NOMO-1 treated with DMSO at 0.1 percent for 48 hours (cell line): ENCODE measurements at regions not wholly inside any gene's neighbourhood (a gene's known extent, or its start where the extent isn't known, plus 50 kb on each side); places are given as distances from the start of the nearest gene placed in this dataset.

Source experiments
- DNase-seq: peaks from one replicate; lab custom pipeline; 2025; ENCODE audit not compliant: unreplicated experiment; lab: John Stamatoyannopoulos, UW

- no peak for DNase-seq
These were observed 316.6 kb upstream of the MEX3C start for GRCh38 chr18:51514128-51514527.

GRCh38 chr18:51516478-51517038 lies 319.1 kb upstream of the MEX3C start:
- DNase-seq: no peak

- DNase-seq: no peak
These were observed 322.1 kb upstream of the MEX3C start for GRCh38 chr18:51519571-51519970.

DNA sequence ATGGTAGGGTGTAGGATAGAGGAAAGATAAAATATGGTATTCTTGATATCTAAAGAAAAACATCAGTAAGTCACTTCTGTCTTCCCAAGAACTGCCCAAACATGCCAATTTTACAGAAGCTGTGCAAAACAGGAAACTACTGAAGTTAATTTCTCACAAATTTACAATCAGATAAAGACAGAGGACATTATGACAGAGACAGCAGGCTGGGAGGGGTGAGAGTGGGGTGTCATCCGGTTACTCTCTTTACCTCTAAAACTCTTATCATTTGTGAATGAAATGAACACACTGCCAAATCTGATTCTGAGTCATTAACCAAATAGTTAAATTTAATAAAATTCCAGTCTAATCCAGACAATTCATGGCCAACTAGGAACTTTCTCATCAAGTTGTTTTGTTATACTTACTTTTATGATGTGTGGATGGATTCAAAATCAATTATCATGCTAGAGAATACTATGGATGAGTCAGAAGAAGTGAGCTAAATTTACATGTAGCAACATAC lies 323.2 kb upstream of the MEX3C start:
- DNase-seq: no peak

DNA sequence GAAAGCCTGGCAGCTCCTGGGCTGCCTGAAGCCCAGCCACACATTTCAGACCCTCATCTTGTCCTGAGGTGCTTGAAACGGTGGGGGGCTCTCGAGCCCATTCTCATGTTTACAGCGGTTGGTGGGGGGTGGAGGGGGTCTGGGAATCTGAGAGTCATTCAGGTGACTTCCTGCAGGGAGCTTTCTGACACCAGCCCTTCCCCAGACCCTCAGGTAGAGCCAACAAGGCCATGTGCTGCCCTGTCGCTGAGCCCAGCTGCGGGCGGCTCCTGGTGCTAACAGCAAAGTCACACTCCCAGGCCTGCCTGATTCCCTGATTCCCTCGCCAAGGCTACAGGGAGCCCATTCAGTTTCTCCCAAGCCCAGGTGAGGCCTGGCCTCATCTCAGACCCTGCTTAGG lies 324.9 kb upstream of the MEX3C start:
- no peak for DNase-seq

- DNase-seq: no peak
These were observed 325.3 kb upstream of the MEX3C start for GRCh38 chr18:51522821-51523220.

GRCh38 chr18:51523671-51524070 lies 326.2 kb upstream of the MEX3C start:
- no peak for DNase-seq

GRCh38 chr18:51525453-51526225 lies 328.2 kb upstream of the MEX3C start:
- DNase-seq: no peak

- no peak for DNase-seq
These were observed 330.3 kb upstream of the MEX3C start for GRCh38 chr18:51527826-51528225.

- DNase-seq: no peak
These were observed 334.0 kb upstream of the MEX3C start for GRCh38 chr18:51531501-51531900.

- DNase-seq: no peak
These were observed 340.0 kb upstream of the MEX3C start for GRCh38 chr18:51537487-51537886.

DNA sequence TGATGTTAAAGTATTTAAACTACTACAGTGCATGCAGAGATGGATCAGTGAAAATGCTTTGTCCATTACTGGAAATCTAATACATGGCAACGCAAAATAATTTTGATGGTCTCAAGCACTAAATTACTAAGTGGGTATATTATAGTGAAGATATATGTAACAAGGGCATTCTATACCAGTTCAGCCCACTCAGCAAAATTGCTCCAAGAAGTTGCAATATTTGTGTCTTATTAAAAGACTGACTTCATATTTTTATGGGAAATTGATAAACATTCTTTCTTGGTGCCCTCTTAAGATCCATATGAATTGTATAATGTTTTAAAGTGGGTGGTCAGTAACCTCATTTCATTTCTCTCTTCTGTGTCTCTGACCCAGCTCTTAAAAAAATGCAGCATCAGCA lies 343.1 kb upstream of the MEX3C start:
- DNase-seq: no peak

GRCh38 chr18:51541230-51541629 lies 343.7 kb upstream of the MEX3C start:
- DNase-seq: no peak

- no peak for DNase-seq
These were observed 346.2 kb upstream of the MEX3C start for GRCh38 chr18:51543658-51544155.

- no peak for DNase-seq
These were observed 348.0 kb upstream of the MEX3C start for GRCh38 chr18:51545446-51545845.

DNA sequence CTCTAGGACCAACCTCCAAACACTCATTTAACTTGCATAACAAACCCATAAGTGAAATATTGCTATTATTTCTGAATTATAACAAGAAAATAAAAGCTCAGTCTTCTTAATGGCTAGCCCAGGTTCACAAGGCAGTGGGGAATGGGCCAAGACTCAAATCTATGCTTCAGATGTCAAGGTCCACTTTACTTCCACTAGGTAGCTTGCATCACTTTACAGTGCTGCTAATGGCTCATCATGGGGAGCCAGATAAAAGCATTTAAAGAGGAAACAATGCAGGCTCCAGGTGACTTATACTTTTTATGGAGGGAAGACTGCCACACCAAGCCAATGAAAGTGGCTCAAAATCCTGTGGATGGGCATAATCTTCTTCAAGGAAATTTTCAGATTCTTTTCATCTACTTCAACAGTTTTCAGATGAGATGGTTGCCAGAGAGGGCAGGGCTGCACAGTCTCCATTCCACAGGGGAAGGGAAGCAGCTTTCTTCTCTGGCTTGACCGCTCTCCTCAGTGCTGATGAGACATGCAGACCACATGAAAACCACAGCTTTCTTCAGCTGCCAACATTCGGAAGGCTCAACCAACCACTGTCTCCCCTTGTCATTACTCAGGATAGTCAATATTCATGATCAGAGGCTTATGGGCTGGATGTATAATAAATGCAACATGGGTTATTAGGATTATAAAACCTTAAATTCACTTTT lies 361.9 kb upstream of the MEX3C start:
- no peak for DNase-seq

DNA sequence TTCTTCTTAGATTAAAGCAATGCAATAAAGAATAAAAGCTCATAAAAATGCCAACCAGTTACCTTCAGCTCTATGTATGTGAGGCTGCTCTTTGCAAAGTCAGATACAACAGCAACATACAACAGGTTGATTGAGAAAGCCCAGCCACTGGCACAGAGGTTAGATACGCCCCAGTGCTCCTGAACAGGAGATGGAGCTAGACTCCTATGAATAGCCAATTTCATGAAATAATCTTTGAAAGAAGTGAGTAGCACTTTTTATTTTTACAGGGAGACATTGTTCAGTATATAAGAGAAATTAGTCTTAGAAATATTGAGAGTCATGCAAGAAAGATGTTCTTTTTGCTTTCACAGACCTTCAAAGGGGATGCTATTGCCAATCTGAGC lies 362.4 kb upstream of the MEX3C start:
- no peak for DNase-seq

DNA sequence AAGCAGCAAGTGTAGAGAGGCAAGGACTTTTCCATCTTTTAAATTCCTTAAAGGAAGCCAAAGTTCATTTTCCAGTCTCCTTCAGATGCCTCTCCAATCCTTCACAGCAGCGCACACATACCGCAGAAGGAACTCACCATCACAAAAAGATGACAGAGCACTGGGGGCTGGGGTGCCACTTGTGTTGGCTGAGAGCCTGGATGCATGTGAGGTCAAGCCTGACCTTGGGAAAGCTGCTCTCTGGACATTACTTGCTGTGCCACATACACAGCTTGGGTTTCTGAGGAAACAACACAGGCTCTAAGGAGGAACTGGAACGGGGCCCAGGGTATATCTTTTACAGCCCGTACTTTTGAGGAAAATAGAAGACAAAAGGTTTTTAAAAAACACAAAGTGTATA lies 364.3 kb upstream of the MEX3C start:
- no peak for DNase-seq

- no peak for DNase-seq
These were observed 365.4 kb upstream of the MEX3C start for GRCh38 chr18:51562866-51563265.

DNA sequence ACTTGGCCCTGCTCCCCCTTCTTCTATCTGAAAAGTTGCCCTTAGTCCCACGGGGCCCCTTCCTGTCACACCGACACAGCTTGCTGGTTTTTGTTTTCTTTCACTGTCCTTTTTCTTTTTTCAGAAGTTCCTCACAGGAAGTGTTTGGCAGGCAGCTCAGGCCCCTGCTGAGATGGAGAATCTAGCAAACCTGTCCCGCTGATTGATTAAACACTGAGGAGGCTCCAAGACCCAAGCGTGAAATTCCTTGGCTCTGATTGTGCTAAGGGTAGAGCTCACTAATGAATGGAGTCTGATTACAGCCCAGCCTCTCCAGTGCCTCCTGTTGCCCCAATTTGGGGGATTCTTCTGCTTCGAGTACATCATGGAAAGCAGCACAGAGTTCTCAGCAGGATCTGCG lies 365.9 kb upstream of the MEX3C start:
- DNase-seq: no peak

DNA sequence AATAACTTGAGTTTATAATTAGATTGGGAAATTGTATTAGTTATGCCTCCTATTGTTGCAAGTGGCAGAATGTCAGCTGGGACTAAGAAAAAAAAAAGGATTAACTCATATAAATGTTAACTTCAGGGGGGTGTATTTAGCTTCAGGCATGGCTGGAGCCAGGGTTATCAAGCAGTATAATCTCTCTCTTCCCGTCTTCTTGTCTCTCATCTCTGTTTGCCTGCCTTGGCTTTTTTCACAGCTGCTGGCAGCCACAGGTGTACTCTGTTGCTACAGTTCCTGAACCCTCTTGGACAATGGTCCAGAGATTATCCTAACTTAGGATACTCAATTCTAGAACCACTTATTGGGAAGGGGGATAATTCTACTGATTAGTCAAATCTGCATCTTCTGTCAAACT lies 370.7 kb upstream of the MEX3C start:
- DNase-seq: no peak

- no peak for DNase-seq
These were observed 371.7 kb upstream of the MEX3C start for GRCh38 chr18:51569153-51569552.
